ENCODE measurements at regions not wholly inside any gene's neighbourhood (a gene's known extent, or its start where the extent isn't known, plus 50 kb on each side); places are given as distances from the start of the nearest gene placed in this dataset.

- no peaks in the 10 kb centered on the region for H4K20me1 ChIP-seq (ENCODE audit: low read length)
Observed at GRCh38 chr2:6545795-6546194, 319.9 kb downstream of the CMPK2 start.

GRCh38 chr2:6554466-6554865 lies 311.2 kb downstream of the CMPK2 start:
- Histone ChIP-seq H3K4me2 (ENCODE audit: low read length) (no peak overlapping the region), H3K27me3 (ENCODE audit: low read length) (0 out of 2 replicates have a peak, but pooled peaks cover 3% of the 10 kb centered on the region), H3K36me3 (ENCODE audit: low read depth, low read length) (no peaks in the 10 kb centered on the region), H3K79me2 (ENCODE audit: low read length) (no peaks in the 10 kb centered on the region), H4K20me1 (ENCODE audit: low read length) (no peaks in the 10 kb centered on the region), H2AFZ (ENCODE audit: low read length) (no peak overlapping the region), H3K4me1 (ENCODE audit: insufficient read depth, low read length) (no peaks in the 10 kb centered on the region), H3K9me2 (replicated peaks; ENCODE audit: low read length) (no peaks in the 10 kb centered on the region), H3K9ac (ENCODE audit: low read length) (no peak overlapping the region), H3F3A (ENCODE audit: low read length, unreplicated experiment) (no peaks in the 10 kb centered on the region), H3K9me3 (ENCODE audit: low read length) (peaks cover 6% of the 10 kb centered on the region; the same call in 1 of the 2 replicates), H3K4me3 (ENCODE audit: low read length) (no peak overlapping the region), H3K27ac (ENCODE audit: low read length) (no peak overlapping the region)
- CTCF ChIA-PET: no interaction called here
- POLR2A ChIA-PET (ENCODE audit: unreplicated experiment): no interaction called here
- DNase-seq: no peak
- ATAC-seq: no peak
- intact Hi-C loops (cut with micrococcal nuclease): no loop called here
- BruUV-seq (replicated peaks): no TSS peak
- TF ChIP-seq CTCF (conservative IDR thresholded peaks at IDR 0.05; ENCODE audit: low read depth, low read length) (no peak), EZH2 (IDR thresholded peaks at IDR 0.05; ENCODE audit: low read length, unreplicated experiment) (no peak), EZH2phosphoT487 (IDR thresholded peaks at IDR 0.05; ENCODE audit: borderline replicate concordance, low read length) (no peak)

More at GRCh38 chr2:6545795-6546194, 319.9 kb downstream of the CMPK2 start:
- BruUV-seq (replicated peaks): no TSS peak
- intact Hi-C loops (cut with micrococcal nuclease): no loop called here
- ATAC-seq (no peak), DNase-seq (no peak)
- Histone ChIP-seq H3K36me3 (ENCODE audit: low read depth, low read length) (no peaks in the 10 kb centered on the region), H3K9ac (ENCODE audit: low read length) (no peak overlapping the region), H3K4me3 (ENCODE audit: low read length) (no peak overlapping the region), H3K27me3 (ENCODE audit: low read length) (no peaks in the 10 kb centered on the region), H3K4me1 (ENCODE audit: insufficient read depth, low read length) (no peaks in the 10 kb centered on the region), H3K9me2 (replicated peaks; ENCODE audit: low read length) (no peaks in the 10 kb centered on the region), H3F3A (ENCODE audit: low read length, unreplicated experiment) (no peaks in the 10 kb centered on the region), H3K27ac (ENCODE audit: low read length) (no peak overlapping the region), H3K4me2 (ENCODE audit: low read length) (no peak overlapping the region), H2AFZ (ENCODE audit: low read length) (no peak overlapping the region), H3K79me2 (ENCODE audit: low read length) (no peaks in the 10 kb centered on the region), H3K9me3 (ENCODE audit: low read length) (peaks cover 8% of the 10 kb centered on the region; the same call in 1 of the 2 replicates)
- TF ChIP-seq CTCF (conservative IDR thresholded peaks at IDR 0.05; ENCODE audit: low read depth, low read length) (no peak), EZH2phosphoT487 (IDR thresholded peaks at IDR 0.05; ENCODE audit: borderline replicate concordance, low read length) (no peak)
- ChIA-PET POLR2A (ENCODE audit: unreplicated experiment) (no interaction called here), CTCF (no interaction called here)

GRCh38 chr2:6556755-6557154 lies 309.0 kb downstream of the CMPK2 start:
- TF ChIP-seq EZH2 (IDR thresholded peaks at IDR 0.05; ENCODE audit: low read length, unreplicated experiment) (no peak), CTCF (conservative IDR thresholded peaks at IDR 0.05; ENCODE audit: low read depth, low read length) (no peak), EZH2phosphoT487 (IDR thresholded peaks at IDR 0.05; ENCODE audit: borderline replicate concordance, low read length) (no peak)
- DNase-seq: peak; percentile 39
- ChIA-PET POLR2A (ENCODE audit: unreplicated experiment) (no interaction called here), CTCF (no interaction called here)
- Histone ChIP-seq H2AFZ (ENCODE audit: low read length) (no peak overlapping the region), H4K20me1 (ENCODE audit: low read length) (no peaks in the 10 kb centered on the region), H3K4me1 (ENCODE audit: insufficient read depth, low read length) (no peaks in the 10 kb centered on the region), H3K9me3 (ENCODE audit: low read length) (no peaks in the 10 kb centered on the region), H3K79me2 (ENCODE audit: low read length) (no peaks in the 10 kb centered on the region), H3K4me3 (ENCODE audit: low read length) (no peak overlapping the region), H3K27me3 (ENCODE audit: low read length) (0 out of 2 replicates have a peak, but pooled peaks cover 3% of the 10 kb centered on the region), H3K4me2 (ENCODE audit: low read length) (no peak overlapping the region), H3K27ac (ENCODE audit: low read length) (no peak overlapping the region), H3K9me2 (replicated peaks; ENCODE audit: low read length) (no peaks in the 10 kb centered on the region), H3F3A (ENCODE audit: low read length, unreplicated experiment) (no peaks in the 10 kb centered on the region), H3K9ac (ENCODE audit: low read length) (no peak overlapping the region), H3K36me3 (ENCODE audit: low read depth, low read length) (no peaks in the 10 kb centered on the region)
- ATAC-seq: no peak
- BruUV-seq (replicated peaks): no TSS peak
- intact Hi-C loops (cut with micrococcal nuclease): no loop called here
